ENCODE measurements at regions not wholly inside any gene's neighbourhood (a gene's known extent, or its start where the extent isn't known, plus 50 kb on each side); places are given as distances from the start of the nearest gene placed in this dataset.

DNA sequence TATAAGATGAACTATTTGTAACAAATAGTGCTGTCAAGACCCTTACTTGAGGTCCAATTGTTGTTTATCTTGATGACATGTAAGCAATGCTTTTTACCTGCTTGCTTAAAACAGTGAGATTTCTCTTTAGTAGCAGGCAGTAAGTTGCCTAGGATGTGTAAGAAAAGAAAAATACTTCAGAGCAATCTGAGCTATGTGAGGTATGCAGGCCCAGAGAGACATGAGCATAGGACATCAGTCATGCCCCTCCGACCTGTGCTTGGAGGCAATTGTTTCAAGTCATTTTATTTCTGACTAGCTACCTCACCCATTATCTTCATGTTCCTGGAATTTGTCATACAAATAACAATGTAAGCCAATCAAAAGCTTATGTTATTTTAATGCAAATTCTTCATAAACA is 930.6 kb upstream of the FBXO33 start:
- peaks cover 25% of the 10 kb centered on the region for H3K36me3 Mint-ChIP-seq (ENCODE audit: low read depth)
- H3K9me3 Mint-ChIP-seq = peaks cover 20% of the 10 kb centered on the region
- peak; percentile 45 for DNase-seq (ENCODE audit: low spot score)
- H3K27ac Mint-ChIP-seq = no peak overlapping the region
- H3K4me3 ChIP-seq = no peak overlapping the region
- H2AFZ ChIP-seq = no peak overlapping the region
- no peak overlapping the region for H3K27ac ChIP-seq (ENCODE audit: low read depth)
- ATAC-seq = peak; percentile 62; the same call in 2 of the 3 replicates
- H3K36me3 ChIP-seq (ENCODE audit: insufficient read depth) = no peaks in the 10 kb centered on the region
- no peak overlapping the region for H3K4me3 Mint-ChIP-seq
- H3K79me2 ChIP-seq (replicated peaks; ENCODE audit: insufficient read depth) = no peaks in the 10 kb centered on the region
- no peaks in the 10 kb centered on the region for H4K20me1 ChIP-seq (replicated peaks; ENCODE audit: insufficient read depth)
- H3K27me3 ChIP-seq (ENCODE audit: insufficient read depth) = no peaks in the 10 kb centered on the region
- H3K4me1 Mint-ChIP-seq = peaks cover 15% of the 10 kb centered on the region; the same call in 2 of the 3 replicates
- no peaks in the 10 kb centered on the region for H3K9me2 ChIP-seq (ENCODE audit: insufficient read depth)
- H3K4me2 ChIP-seq = peak overlapping the region; percentile 6; the same call in 1 of the 2 replicates
- H3F3A ChIP-seq (replicated peaks; ENCODE audit: low read depth) = no peaks in the 10 kb centered on the region
- H3K4me1 ChIP-seq (ENCODE audit: insufficient read depth) = peaks cover 6% of the 10 kb centered on the region; the same call in 1 of the 2 replicates
- H3K27me3 Mint-ChIP-seq (ENCODE audit: insufficient read depth, low read depth, poor library complexity) = no peaks in the 10 kb centered on the region
- TF ChIP-seq, protein P1, sequence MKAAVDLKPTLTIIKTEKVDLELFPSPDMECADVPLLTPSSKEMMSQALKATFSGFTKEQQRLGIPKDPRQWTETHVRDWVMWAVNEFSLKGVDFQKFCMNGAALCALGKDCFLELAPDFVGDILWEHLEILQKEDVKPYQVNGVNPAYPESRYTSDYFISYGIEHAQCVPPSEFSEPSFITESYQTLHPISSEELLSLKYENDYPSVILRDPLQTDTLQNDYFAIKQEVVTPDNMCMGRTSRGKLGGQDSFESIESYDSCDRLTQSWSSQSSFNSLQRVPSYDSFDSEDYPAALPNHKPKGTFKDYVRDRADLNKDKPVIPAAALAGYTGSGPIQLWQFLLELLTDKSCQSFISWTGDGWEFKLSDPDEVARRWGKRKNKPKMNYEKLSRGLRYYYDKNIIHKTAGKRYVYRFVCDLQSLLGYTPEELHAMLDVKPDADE (IDR thresholded peaks at IDR 0.05) = no peak
- TF ChIP-seq JUNB (IDR thresholded peaks at IDR 0.05; ENCODE audit: unreplicated experiment) = no peak
- TF ChIP-seq EZH2phosphoT487 (IDR thresholded peaks at IDR 0.05; ENCODE audit: unreplicated experiment) = no peak
- TF ChIP-seq POLR2AphosphoS5 (IDR thresholded peaks at IDR 0.05; ENCODE audit: low read depth) = no peak
- no peak for TF ChIP-seq STAT1 (IDR thresholded peaks at IDR 0.05; ENCODE audit: unreplicated experiment)
- TF ChIP-seq ZNF331 (CRISPR knock-in tag; IDR thresholded peaks at IDR 0.05; ENCODE audit: low read depth) = no peak
- no peak for TF ChIP-seq NANOG (IDR thresholded peaks at IDR 0.05; ENCODE audit: borderline replicate concordance)
- TF ChIP-seq, protein P2, sequence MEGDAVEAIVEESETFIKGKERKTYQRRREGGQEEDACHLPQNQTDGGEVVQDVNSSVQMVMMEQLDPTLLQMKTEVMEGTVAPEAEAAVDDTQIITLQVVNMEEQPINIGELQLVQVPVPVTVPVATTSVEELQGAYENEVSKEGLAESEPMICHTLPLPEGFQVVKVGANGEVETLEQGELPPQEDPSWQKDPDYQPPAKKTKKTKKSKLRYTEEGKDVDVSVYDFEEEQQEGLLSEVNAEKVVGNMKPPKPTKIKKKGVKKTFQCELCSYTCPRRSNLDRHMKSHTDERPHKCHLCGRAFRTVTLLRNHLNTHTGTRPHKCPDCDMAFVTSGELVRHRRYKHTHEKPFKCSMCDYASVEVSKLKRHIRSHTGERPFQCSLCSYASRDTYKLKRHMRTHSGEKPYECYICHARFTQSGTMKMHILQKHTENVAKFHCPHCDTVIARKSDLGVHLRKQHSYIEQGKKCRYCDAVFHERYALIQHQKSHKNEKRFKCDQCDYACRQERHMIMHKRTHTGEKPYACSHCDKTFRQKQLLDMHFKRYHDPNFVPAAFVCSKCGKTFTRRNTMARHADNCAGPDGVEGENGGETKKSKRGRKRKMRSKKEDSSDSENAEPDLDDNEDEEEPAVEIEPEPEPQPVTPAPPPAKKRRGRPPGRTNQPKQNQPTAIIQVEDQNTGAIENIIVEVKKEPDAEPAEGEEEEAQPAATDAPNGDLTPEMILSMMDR (conservative IDR thresholded peaks at IDR 0.05; ENCODE audit: low read depth in 2 of 2) = no peak
- TF ChIP-seq, protein P3, sequence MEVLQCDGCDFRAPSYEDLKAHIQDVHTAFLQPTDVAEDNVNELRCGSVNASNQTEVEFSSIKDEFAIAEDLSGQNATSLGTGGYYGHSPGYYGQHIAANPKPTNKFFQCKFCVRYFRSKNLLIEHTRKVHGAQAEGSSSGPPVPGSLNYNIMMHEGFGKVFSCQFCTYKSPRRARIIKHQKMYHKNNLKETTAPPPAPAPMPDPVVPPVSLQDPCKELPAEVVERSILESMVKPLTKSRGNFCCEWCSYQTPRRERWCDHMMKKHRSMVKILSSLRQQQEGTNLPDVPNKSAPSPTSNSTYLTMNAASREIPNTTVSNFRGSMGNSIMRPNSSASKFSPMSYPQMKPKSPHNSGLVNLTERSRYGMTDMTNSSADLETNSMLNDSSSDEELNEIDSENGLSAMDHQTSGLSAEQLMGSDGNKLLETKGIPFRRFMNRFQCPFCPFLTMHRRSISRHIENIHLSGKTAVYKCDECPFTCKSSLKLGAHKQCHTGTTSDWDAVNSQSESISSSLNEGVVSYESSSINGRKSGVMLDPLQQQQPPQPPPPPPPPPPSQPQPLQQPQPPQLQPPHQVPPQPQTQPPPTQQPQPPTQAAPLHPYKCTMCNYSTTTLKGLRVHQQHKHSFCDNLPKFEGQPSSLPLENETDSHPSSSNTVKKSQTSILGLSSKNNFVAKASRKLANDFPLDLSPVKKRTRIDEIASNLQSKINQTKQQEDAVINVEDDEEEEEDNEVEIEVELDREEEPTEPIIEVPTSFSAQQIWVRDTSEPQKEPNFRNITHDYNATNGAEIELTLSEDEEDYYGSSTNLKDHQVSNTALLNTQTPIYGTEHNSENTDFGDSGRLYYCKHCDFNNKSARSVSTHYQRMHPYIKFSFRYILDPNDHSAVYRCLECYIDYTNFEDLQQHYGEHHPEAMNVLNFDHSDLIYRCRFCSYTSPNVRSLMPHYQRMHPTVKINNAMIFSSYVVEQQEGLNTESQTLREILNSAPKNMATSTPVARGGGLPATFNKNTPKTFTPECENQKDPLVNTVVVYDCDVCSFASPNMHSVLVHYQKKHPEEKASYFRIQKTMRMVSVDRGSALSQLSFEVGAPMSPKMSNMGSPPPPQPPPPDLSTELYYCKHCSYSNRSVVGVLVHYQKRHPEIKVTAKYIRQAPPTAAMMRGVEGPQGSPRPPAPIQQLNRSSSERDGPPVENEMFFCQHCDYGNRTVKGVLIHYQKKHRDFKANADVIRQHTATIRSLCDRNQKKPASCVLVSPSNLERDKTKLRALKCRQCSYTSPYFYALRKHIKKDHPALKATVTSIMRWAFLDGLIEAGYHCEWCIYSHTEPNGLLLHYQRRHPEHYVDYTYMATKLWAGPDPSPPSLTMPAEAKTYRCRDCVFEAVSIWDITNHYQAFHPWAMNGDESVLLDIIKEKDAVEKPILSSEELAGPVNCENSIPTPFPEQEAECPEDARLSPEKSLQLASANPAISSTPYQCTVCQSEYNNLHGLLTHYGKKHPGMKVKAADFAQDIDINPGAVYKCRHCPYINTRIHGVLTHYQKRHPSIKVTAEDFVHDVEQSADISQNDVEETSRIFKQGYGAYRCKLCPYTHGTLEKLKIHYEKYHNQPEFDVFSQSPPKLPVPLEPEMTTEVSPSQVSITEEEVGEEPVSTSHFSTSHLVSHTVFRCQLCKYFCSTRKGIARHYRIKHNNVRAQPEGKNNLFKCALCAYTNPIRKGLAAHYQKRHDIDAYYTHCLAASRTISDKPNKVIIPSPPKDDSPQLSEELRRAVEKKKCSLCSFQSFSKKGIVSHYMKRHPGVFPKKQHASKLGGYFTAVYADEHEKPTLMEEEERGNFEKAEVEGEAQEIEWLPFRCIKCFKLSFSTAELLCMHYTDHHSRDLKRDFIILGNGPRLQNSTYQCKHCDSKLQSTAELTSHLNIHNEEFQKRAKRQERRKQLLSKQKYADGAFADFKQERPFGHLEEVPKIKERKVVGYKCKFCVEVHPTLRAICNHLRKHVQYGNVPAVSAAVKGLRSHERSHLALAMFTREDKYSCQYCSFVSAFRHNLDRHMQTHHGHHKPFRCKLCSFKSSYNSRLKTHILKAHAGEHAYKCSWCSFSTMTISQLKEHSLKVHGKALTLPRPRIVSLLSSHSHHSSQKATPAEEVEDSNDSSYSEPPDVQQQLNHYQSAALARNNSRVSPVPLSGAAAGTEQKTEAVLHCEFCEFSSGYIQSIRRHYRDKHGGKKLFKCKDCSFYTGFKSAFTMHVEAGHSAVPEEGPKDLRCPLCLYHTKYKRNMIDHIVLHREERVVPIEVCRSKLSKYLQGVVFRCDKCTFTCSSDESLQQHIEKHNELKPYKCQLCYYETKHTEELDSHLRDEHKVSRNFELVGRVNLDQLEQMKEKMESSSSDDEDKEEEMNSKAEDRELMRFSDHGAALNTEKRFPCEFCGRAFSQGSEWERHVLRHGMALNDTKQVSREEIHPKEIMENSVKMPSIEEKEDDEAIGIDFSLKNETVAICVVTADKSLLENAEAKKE (CRISPR knock-in tag; IDR thresholded peaks at IDR 0.05) = no peak
- TF ChIP-seq ZNF114 (CRISPR knock-in tag; IDR thresholded peaks at IDR 0.05) = no peak
- TF ChIP-seq EZH2 (IDR thresholded peaks at IDR 0.05; ENCODE audit: low read depth, unreplicated experiment) = no peak
- TF ChIP-seq, protein P4, sequence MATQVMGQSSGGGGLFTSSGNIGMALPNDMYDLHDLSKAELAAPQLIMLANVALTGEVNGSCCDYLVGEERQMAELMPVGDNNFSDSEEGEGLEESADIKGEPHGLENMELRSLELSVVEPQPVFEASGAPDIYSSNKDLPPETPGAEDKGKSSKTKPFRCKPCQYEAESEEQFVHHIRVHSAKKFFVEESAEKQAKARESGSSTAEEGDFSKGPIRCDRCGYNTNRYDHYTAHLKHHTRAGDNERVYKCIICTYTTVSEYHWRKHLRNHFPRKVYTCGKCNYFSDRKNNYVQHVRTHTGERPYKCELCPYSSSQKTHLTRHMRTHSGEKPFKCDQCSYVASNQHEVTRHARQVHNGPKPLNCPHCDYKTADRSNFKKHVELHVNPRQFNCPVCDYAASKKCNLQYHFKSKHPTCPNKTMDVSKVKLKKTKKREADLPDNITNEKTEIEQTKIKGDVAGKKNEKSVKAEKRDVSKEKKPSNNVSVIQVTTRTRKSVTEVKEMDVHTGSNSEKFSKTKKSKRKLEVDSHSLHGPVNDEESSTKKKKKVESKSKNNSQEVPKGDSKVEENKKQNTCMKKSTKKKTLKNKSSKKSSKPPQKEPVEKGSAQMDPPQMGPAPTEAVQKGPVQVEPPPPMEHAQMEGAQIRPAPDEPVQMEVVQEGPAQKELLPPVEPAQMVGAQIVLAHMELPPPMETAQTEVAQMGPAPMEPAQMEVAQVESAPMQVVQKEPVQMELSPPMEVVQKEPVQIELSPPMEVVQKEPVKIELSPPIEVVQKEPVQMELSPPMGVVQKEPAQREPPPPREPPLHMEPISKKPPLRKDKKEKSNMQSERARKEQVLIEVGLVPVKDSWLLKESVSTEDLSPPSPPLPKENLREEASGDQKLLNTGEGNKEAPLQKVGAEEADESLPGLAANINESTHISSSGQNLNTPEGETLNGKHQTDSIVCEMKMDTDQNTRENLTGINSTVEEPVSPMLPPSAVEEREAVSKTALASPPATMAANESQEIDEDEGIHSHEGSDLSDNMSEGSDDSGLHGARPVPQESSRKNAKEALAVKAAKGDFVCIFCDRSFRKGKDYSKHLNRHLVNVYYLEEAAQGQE (IDR thresholded peaks at IDR 0.05; ENCODE audit: unreplicated experiment) = no peak
- TF ChIP-seq CREB1 (CRISPR knock-in tag; IDR thresholded peaks at IDR 0.05; ENCODE audit: low read depth) = no peak

Measured in GM23338 (cell line).